ENCODE measurements at regions not wholly inside any gene's neighbourhood (a gene's known extent, or its start where the extent isn't known, plus 50 kb on each side); places are given as distances from the start of the nearest gene placed in this dataset.
"Not testable (repeated sequence)": the region's sequence is repeated elsewhere in the genome, so short reads cannot be mapped to it uniquely, and the experiment has no call there.

DNA sequence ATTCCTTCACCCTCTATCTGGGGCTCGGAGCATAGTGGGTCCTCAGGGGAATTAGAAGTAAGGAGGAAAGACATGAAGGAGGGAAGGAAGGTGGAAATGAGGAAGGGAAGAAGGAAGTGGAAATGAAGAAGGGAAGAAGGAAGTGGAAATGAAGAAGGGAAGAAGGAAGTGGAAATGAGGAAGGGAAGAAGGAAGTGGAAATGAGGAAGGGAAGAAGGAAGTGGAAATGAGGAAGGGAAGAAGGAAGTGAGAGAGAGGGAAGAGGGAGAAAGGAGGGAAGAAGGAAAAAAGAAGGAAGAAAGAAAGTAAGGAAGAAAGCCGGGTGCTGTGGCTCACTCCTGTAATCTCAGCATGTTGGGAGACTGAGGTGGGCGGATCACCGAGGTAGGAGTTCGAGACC, 125.6 kb upstream of the SALL4 start:
- H3K9me3 ChIP-seq (ENCODE audit: control insufficient read depth, low read length): not testable (repeated sequence)

DNA sequence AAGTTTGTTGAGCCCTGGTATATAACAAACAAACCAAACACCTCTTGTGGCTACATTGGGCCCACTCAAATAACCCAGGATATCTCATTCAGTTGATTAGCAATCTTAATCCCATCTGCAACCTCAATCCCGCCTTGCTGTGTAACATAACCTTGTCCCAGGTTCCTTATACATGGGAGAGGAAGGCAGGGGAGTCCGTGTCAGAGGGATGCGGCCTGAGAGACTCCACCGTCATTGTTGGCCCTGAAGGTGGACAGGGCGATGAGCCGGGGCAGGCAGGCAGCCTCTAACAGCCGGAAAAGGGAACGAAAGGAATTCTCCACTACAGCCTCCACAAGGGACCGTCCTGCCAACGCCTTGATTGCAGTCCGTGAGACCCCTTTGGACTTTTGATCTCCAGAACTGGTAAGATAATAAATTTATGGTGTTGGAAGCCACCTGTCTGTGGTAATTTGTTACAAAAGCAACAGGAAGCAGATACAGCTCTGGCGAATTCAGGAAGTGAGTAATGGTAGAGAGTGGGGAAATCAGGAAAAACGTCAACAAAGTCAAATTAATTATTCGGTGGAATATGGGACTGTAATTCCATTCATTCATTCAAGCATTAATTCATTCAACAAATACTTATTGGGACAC, 124.5 kb upstream of the SALL4 start:
- no peak overlapping the region for H3K9ac ChIP-seq (ENCODE audit: low read length)
- no peaks in the 10 kb centered on the region for H3K4me1 ChIP-seq (ENCODE audit: control insufficient read depth, insufficient read depth, low read length)
- H3K4me3 ChIP-seq (ENCODE audit: low read length): no peak overlapping the region
- H3K36me3 ChIP-seq (ENCODE audit: control insufficient read depth, insufficient read depth, low read length): no peaks in the 10 kb centered on the region
- no peaks in the 10 kb centered on the region for H3K9me3 ChIP-seq (ENCODE audit: control insufficient read depth, low read length)
- H3K27me3 ChIP-seq (ENCODE audit: control insufficient read depth, insufficient read depth, low read length): no peaks in the 10 kb centered on the region

More for the DNA sequence above, 125.6 kb upstream of the SALL4 start:
- H3K4me3 ChIP-seq (ENCODE audit: low read length); H3K9ac ChIP-seq (ENCODE audit: low read length); H3K4me1 ChIP-seq (ENCODE audit: control insufficient read depth, insufficient read depth, low read length); H3K27me3 ChIP-seq (ENCODE audit: control insufficient read depth, insufficient read depth, low read length); H3K36me3 ChIP-seq (ENCODE audit: control insufficient read depth, insufficient read depth, low read length): not testable (repeated sequence)

DNA sequence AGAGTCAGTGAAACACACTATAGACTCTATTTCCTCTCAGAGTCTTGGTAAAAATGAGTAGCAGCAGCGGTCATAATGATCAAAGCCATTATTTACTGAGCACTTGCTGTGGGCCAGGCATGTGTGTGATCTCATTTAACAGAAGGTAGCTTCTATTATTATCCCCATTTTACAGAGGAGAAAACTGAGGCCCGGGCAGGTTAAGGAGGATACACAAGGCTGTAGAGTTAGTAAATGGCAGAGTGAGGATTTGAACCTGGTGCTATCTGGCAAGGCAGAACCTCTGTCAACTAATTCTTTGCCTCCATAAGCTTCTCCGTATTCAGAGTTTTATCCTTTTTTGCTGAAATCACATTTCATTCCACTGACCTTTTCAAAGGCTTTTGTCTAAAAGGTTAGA, 122.2 kb upstream of the SALL4 start:
- Histone ChIP-seq H3K9me3 (ENCODE audit: control insufficient read depth, low read length) (no peaks in the 10 kb centered on the region), H3K9ac (ENCODE audit: low read length) (no peak overlapping the region), H3K27me3 (ENCODE audit: control insufficient read depth, insufficient read depth, low read length) (no peaks in the 10 kb centered on the region), H3K4me3 (ENCODE audit: low read length) (no peak overlapping the region), H3K36me3 (ENCODE audit: control insufficient read depth, insufficient read depth, low read length) (no peaks in the 10 kb centered on the region), H3K4me1 (ENCODE audit: control insufficient read depth, insufficient read depth, low read length) (no peaks in the 10 kb centered on the region)

DNA sequence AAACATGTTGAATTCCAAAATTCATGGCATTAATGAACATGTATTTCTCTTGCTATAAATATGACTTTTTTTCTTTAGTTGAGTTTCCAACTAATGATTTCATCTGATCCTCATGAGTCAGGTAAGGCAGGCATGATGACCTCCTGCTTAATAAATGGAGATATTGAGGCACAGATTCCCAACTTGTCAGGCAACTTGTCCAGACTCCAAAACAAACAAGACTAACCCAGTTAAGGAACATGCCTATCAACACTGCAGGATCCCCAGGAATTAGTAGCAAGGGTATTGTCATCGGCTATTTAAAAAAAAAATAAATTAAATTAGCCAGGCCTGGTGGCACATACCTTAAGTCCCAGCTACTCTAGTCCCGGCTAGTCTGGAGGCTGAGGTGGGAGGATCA, 121.3 kb upstream of the SALL4 start:
- Histone ChIP-seq H3K27me3 (ENCODE audit: control insufficient read depth, insufficient read depth, low read length) (no peaks in the 10 kb centered on the region), H3K9ac (ENCODE audit: low read length) (no peak overlapping the region), H3K4me1 (ENCODE audit: control insufficient read depth, insufficient read depth, low read length) (no peaks in the 10 kb centered on the region), H3K36me3 (ENCODE audit: control insufficient read depth, insufficient read depth, low read length) (no peaks in the 10 kb centered on the region), H3K4me3 (ENCODE audit: low read length) (no peak overlapping the region), H3K9me3 (ENCODE audit: control insufficient read depth, low read length) (no peaks in the 10 kb centered on the region)

DNA sequence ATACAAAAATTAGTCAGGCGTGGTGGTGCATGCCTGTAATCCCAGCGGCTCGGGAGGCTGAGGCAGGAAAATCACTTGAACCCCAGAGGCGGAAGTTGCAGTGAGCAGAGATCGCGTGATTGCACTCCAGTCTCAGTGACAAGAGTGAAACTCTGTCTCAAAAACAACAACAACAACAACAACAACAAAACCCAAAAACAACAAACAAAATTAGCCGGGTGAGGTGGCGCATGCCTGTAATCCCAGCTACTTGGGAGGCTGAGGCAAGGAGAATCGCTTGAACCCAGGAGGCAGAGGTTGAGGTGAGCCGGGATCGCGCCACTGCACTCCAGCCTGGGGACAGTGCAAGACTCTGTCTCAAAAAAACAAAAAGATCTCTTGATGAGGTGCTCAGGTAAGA, 120.5 kb upstream of the SALL4 start:
- H3K4me3 ChIP-seq (ENCODE audit: low read length): not testable (repeated sequence)

DNA sequence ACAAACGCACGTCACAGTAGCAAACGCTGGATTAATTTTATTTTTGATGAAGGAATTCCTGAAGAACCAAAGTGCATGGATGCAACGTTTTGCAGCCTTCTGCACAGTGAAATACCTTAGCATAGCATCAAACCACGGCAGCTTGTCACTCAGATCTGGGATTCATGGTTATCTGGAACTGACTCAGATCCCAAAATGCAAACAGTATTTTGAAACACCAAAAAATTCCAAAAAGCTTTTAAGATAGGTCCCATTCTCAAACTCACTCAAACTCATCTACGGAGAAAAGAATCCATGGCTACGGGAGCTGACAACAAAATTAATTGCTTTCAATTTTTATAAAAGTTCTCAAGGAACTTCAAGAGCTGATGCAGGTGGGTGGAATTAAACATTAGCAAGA, 116.2 kb upstream of the SALL4 start:
- Histone ChIP-seq H3K27me3 (ENCODE audit: control insufficient read depth, insufficient read depth, low read length) (no peaks in the 10 kb centered on the region), H3K9me3 (ENCODE audit: control insufficient read depth, low read length) (no peaks in the 10 kb centered on the region), H3K9ac (ENCODE audit: low read length) (no peak overlapping the region), H3K4me3 (ENCODE audit: low read length) (no peak overlapping the region), H3K4me1 (ENCODE audit: control insufficient read depth, insufficient read depth, low read length) (no peaks in the 10 kb centered on the region), H3K36me3 (ENCODE audit: control insufficient read depth, insufficient read depth, low read length) (no peaks in the 10 kb centered on the region)

More for the DNA sequence above, 120.5 kb upstream of the SALL4 start:
- not testable (repeated sequence) for H3K9ac ChIP-seq (ENCODE audit: low read length); H3K27me3 ChIP-seq (ENCODE audit: control insufficient read depth, insufficient read depth, low read length); H3K36me3 ChIP-seq (ENCODE audit: control insufficient read depth, insufficient read depth, low read length); H3K9me3 ChIP-seq (ENCODE audit: control insufficient read depth, low read length); H3K4me1 ChIP-seq (ENCODE audit: control insufficient read depth, insufficient read depth, low read length)

DNA sequence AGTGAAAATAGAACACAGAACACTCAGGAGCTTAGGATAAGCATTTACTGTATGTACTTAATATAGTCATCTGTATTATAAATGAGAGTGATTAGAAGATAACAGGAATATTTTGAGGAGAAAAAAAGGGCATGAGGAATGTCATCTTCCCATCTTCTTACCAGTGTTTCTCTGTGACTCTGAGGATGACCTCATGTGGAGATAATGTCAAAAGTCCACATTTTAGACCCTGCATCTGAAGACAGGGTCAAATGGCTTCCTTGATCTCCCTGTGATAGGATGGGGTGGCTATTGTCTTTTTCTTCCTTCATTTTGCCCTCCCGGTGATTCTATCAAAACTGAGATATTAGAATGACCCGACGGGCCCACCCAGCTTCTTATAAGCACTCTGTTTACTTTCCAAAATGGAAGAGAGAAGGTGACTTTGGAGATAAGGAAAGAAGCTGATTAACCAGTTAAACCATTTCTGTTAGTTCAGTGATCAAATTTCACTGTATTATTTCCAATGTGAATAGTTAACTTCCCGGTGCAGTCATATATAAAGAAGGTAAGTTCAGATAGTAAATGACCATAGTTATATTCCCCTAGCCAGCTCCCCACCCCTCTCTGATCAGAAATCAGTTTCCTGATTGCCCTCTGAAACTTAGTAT, 115.7 kb upstream of the SALL4 start:
- Histone ChIP-seq H3K36me3 (ENCODE audit: control insufficient read depth, insufficient read depth, low read length) (no peaks in the 10 kb centered on the region), H3K27me3 (ENCODE audit: control insufficient read depth, insufficient read depth, low read length) (no peaks in the 10 kb centered on the region), H3K4me3 (ENCODE audit: low read length) (no peak overlapping the region), H3K9ac (ENCODE audit: low read length) (no peak overlapping the region), H3K4me1 (ENCODE audit: control insufficient read depth, insufficient read depth, low read length) (no peaks in the 10 kb centered on the region), H3K9me3 (ENCODE audit: control insufficient read depth, low read length) (no peaks in the 10 kb centered on the region)

DNA sequence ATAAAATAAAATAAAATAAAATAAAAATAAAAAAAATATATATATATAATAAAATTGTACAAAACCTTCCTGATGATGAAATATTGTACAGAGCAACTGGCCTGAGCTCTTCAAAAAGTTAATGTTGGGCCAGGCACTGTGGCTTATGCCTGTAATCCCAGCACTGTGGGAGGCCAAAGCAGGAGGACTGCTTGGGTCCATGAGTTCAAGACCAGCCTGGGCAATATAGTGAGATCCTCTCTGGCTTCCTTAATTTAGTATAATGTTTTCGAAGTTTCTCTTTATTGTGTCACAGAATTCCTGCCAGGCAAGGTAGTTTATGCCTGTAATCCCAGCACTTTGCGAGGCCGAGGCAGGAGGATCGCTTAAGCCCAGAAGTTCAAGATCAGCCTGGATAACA, 113.9 kb upstream of the SALL4 start:
- H3K36me3 ChIP-seq (ENCODE audit: control insufficient read depth, insufficient read depth, low read length): no peaks in the 10 kb centered on the region
- H3K4me3 ChIP-seq (ENCODE audit: low read length): no peak overlapping the region
- no peak overlapping the region for H3K9ac ChIP-seq (ENCODE audit: low read length)
- H3K4me1 ChIP-seq (ENCODE audit: control insufficient read depth, insufficient read depth, low read length): no peaks in the 10 kb centered on the region
- no peaks in the 10 kb centered on the region for H3K27me3 ChIP-seq (ENCODE audit: control insufficient read depth, insufficient read depth, low read length)
- H3K9me3 ChIP-seq (ENCODE audit: control insufficient read depth, low read length): no peaks in the 10 kb centered on the region

DNA sequence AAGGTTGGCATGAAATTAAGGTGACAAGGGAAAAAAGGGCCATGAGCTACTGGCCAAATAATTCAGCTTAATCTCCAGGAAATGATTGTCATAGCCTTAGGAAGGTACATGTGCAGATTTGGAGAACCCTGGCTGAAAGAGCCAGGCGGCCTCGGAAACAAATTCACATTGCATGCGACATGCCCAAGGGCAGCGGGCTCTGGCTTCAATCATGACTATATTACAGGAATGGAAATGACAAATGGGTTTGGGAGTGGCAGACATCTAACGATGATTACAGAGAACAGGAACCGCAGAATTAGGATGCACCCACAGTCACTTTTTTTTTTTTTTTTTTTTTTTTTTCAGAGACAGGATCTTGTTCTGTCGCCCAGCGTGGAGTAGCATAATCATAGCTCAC, 112.4 kb upstream of the SALL4 start:
- Histone ChIP-seq H3K4me1 (ENCODE audit: control insufficient read depth, insufficient read depth, low read length) (peaks cover 9% of the 10 kb centered on the region), H3K9me3 (ENCODE audit: control insufficient read depth, low read length) (no peaks in the 10 kb centered on the region), H3K27me3 (ENCODE audit: control insufficient read depth, insufficient read depth, low read length) (no peaks in the 10 kb centered on the region), H3K4me3 (ENCODE audit: low read length) (no peak overlapping the region), H3K9ac (ENCODE audit: low read length) (no peak overlapping the region), H3K36me3 (ENCODE audit: control insufficient read depth, insufficient read depth, low read length) (no peaks in the 10 kb centered on the region)

DNA sequence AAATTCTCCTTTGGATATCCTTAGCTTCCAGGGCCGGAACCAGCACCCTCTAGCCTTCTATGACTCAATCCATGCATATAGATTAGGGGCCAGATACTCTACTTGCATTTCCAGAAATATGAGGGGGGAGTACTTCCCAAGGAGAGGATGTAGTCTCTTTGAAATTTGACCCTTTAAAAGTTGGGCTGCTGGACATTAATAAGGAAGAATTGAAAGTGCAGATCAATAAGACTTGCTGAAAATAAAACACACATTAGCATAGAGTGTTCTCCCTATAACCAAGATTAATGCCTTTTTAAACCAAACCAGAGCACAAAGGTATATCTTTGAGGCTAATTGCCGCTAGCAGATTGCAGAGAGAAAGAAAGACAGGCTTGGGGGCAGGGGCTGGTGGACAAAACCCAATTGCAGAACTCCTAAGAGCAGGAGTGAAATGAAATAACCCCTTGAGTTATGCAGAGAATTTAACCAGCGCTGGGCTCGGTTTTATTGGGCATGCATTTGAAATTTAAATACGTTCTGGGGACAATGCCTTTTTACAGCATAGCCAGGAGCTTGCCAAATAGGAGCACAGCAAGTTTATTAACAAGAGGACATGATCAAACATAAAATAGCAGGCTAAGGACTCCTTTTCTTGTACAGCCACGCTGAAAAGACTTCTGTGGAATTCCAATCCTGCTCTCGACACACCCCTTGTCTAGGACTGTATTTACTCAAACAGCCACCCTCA, 108.2 kb upstream of the SALL4 start:
- no peaks in the 10 kb centered on the region for H3K27me3 ChIP-seq (ENCODE audit: control insufficient read depth, insufficient read depth, low read length)
- no peak overlapping the region for H3K4me3 ChIP-seq (ENCODE audit: low read length)
- no peak overlapping the region for H3K9ac ChIP-seq (ENCODE audit: low read length)
- no peaks in the 10 kb centered on the region for H3K36me3 ChIP-seq (ENCODE audit: control insufficient read depth, insufficient read depth, low read length)
- H3K4me1 ChIP-seq (ENCODE audit: control insufficient read depth, insufficient read depth, low read length): peaks cover 9% of the 10 kb centered on the region
- no peaks in the 10 kb centered on the region for H3K9me3 ChIP-seq (ENCODE audit: control insufficient read depth, low read length)

DNA sequence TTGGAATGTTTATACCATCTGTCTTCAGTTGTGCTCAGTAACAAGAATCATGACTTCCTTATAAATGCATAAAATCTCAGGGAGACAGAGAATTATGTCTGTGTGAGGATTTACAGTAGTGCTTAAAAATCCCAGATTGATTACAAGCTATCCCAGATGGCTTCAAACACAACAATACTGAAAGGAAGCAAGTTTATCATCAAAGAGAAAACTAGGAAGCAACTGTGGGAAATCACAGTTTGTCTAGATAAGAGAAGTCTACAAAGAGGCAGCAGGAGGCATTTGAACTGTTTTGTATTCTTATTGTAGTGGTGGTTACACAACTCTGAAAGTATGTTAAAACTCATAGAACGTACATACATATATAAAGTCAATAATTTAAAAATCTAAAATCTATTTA, 104.4 kb upstream of the SALL4 start:
- Histone ChIP-seq H3K36me3 (ENCODE audit: control insufficient read depth, insufficient read depth, low read length) (no peaks in the 10 kb centered on the region), H3K4me1 (ENCODE audit: control insufficient read depth, insufficient read depth, low read length) (peaks cover 9% of the 10 kb centered on the region), H3K9ac (ENCODE audit: low read length) (no peak overlapping the region), H3K27me3 (ENCODE audit: control insufficient read depth, insufficient read depth, low read length) (no peaks in the 10 kb centered on the region), H3K4me3 (ENCODE audit: low read length) (no peak overlapping the region), H3K9me3 (ENCODE audit: control insufficient read depth, low read length) (no peaks in the 10 kb centered on the region)

DNA sequence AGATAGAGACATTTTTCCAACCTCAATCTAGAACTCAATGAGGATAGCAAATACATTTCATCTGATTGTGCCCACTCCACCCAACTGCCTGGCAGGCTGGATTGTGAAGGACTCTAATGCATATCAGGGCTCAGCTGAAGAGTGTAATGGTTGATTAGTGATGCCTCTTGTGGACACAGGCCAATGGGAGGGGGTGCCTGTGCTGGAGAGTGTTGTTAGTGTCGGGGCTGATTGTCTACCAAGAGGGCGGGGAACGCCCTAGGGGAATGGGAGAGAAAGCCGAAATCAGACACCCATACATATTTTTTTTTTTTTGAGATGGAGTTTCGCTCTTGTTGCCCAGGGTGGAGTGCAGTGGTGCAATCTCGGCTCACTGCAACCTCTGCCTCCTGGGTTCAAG, 103.7 kb upstream of the SALL4 start:
- Histone ChIP-seq H3K36me3 (ENCODE audit: control insufficient read depth, insufficient read depth, low read length) (no peaks in the 10 kb centered on the region), H3K9ac (ENCODE audit: low read length) (no peak overlapping the region), H3K9me3 (ENCODE audit: control insufficient read depth, low read length) (no peaks in the 10 kb centered on the region), H3K4me3 (ENCODE audit: low read length) (no peak overlapping the region), H3K4me1 (ENCODE audit: control insufficient read depth, insufficient read depth, low read length) (peaks cover 9% of the 10 kb centered on the region), H3K27me3 (ENCODE audit: control insufficient read depth, insufficient read depth, low read length) (no peaks in the 10 kb centered on the region)

Measured in mucosa of stomach (tissue), 1 donor.